ENCODE measurements at regions not wholly inside any gene's neighbourhood (a gene's known extent, or its start where the extent isn't known, plus 50 kb on each side); places are given as distances from the start of the nearest gene placed in this dataset.

DNA sequence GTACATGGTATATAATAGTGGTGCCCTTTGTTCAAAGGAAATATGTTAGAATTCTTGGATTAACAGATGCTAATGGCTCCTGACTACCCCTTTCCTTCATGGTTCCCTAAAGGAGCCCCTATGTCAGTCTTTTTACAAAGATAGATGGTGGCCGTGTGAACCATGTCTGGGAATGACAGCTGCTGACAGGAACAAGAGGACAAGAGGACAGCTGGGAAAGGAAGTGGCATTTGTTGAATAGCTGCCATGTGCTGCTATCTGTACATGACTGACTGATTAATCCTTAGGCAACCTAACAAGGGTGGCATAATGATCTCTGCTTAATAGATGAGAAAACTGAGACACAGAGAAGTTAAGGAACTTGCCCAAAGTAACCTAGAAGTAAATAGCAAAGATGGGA, 321.7 kb downstream of the ZNF621 start:
- no peak overlapping the region for H3K4me3 ChIP-seq (replicated peaks; ENCODE audit: low read depth, low read length)
- TF ChIP-seq, protein P1, sequence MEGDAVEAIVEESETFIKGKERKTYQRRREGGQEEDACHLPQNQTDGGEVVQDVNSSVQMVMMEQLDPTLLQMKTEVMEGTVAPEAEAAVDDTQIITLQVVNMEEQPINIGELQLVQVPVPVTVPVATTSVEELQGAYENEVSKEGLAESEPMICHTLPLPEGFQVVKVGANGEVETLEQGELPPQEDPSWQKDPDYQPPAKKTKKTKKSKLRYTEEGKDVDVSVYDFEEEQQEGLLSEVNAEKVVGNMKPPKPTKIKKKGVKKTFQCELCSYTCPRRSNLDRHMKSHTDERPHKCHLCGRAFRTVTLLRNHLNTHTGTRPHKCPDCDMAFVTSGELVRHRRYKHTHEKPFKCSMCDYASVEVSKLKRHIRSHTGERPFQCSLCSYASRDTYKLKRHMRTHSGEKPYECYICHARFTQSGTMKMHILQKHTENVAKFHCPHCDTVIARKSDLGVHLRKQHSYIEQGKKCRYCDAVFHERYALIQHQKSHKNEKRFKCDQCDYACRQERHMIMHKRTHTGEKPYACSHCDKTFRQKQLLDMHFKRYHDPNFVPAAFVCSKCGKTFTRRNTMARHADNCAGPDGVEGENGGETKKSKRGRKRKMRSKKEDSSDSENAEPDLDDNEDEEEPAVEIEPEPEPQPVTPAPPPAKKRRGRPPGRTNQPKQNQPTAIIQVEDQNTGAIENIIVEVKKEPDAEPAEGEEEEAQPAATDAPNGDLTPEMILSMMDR (IDR thresholded peaks at IDR 0.05; ENCODE audit: low read depth, low read length, missing control alignments) = no peak
- DNase-seq (ENCODE audit: extremely low read depth, low read depth) = no peak

DNA sequence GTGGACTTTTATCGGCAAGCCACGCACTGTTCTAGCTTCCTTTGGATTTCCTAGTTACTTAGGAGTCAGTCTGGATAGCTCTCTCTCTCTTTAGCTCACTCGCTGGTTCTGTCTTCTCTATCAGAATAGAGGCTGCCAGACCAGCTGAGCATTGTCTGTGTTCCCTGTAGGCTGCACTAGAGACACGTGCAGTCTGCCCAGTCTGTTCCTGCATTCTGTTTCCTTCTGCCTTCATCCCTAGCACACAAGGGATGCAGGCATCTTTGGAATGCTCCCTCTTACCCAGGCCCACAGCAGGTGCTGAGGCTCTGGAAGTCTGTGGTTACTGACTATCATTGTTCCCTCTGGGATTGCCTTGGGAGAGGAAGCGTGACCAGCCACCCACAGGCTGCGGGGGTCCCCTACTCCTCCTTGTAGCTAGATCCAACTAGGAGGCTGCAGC, 322.8 kb downstream of the ZNF621 start:
- no peak for DNase-seq (ENCODE audit: extremely low read depth, low read depth)
- H3K4me3 ChIP-seq (replicated peaks; ENCODE audit: low read depth, low read length) = no peak overlapping the region
- TF ChIP-seq, protein P1 (IDR thresholded peaks at IDR 0.05; ENCODE audit: low read depth, low read length, missing control alignments) = no peak

DNA sequence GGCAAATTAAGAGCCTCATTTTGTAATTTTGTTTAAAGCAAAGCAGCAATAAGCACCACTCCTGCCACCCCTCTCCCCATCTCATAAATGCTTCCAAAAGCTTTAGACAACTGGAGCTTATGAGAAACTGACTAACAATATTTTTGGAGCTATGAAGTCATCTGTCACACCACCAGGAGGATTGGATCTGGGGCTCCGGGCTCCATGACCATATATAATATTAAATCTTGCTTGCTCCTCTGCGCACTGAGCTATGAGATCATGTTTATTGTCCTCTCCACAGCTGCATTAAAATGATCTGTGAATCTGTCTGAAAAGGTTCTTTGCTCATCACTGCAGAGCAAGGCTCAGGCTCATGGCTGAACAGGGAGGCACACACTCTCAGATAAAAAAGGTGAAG, 323.7 kb downstream of the ZNF621 start:
- H3K4me3 ChIP-seq (replicated peaks; ENCODE audit: low read depth, low read length) = no peak overlapping the region
- TF ChIP-seq, protein P1 (IDR thresholded peaks at IDR 0.05; ENCODE audit: low read depth, low read length, missing control alignments) = no peak
- no peak for DNase-seq (ENCODE audit: extremely low read depth, low read depth)

DNA sequence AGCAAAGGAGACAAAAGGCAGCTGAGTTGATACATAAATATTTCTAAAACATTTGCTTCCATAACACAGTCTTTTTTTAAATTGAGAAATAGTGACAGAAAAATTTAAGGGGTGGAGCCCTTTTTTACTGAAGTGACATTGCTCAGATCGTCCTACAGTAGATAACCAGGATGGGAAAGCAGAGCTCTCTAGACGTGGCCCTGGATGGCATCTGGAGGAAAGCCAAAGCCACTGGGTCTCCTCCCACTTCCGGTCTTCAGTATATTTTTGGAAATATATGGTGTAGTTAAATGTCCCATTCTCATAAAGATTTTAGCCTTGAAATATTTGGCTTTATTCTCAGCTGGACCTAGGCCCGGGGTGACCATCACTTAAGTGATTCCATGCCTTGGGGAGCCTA, 326.1 kb downstream of the ZNF621 start:
- DNase-seq (ENCODE audit: extremely low read depth, low read depth) = no peak
- TF ChIP-seq, protein P1 (IDR thresholded peaks at IDR 0.05; ENCODE audit: low read depth, low read length, missing control alignments) = no peak
- H3K4me3 ChIP-seq (replicated peaks; ENCODE audit: low read depth, low read length) = no peak overlapping the region

DNA sequence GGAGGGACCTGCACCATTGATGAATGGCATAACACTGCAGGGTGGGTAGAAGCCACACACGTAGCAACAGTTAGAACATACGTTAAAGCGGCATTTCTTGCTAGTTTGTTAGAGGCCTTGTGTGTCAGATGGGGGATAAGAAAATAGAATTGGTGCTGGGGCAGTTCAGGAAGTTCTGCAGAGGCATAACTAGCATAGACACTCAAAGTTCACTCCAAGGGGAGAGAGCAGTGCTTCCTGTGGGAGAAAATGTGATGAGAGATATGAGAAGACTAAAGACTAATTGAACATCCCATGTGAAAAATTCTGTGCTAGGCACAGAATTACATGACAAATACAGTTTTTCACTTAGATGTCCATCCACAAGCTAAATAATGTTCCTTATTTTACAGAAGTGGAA, 327.1 kb downstream of the ZNF621 start:
- H3K4me3 ChIP-seq (replicated peaks; ENCODE audit: low read depth, low read length) = no peak overlapping the region
- no peak for DNase-seq (ENCODE audit: extremely low read depth, low read depth)
- TF ChIP-seq, protein P1 (IDR thresholded peaks at IDR 0.05; ENCODE audit: low read depth, low read length, missing control alignments) = no peak

DNA sequence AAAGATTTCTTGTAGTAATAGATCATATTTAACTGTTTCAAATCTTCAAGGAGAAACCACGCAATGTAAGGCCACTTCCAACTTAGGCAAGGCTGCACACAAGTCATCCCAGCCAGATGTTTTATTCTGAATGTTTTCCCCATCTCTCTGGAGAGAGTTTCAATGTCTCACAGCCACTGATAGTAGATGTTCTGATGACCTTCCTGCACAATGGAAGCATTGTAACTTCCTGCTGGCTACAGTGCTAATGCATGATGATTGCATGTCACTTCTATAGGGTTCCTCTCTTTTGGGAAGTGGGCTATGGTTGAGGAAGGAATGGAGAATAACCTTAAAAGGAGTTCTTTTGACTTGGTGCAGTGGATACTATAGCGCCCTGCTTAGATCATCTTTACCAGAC, 328.0 kb downstream of the ZNF621 start:
- H3K4me3 ChIP-seq (replicated peaks; ENCODE audit: low read depth, low read length) = no peak overlapping the region
- no peak for DNase-seq (ENCODE audit: extremely low read depth, low read depth)
- TF ChIP-seq, protein P1 (IDR thresholded peaks at IDR 0.05; ENCODE audit: low read depth, low read length, missing control alignments) = no peak

DNA sequence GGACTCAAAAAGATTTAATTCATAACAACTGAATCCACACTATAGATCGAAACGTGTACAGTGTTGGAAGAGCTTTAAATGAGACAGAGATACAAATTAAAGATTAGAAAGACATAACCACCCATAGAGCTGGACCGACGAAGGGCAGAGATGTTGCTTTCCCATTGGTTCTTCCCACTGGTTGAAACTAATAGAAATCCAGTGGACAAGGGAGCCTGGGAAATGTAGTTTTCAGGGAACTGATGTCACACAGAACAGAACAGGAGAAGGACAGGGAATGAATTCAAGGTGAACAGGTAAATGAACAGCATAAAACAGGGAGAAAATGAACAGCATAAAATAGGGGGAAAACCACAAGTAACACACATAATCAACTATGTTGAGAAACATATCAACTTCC, 328.7 kb downstream of the ZNF621 start:
- DNase-seq (ENCODE audit: extremely low read depth, low read depth) = no peak
- no peak overlapping the region for H3K4me3 ChIP-seq (replicated peaks; ENCODE audit: low read depth, low read length)
- TF ChIP-seq, protein P1 (IDR thresholded peaks at IDR 0.05; ENCODE audit: low read depth, low read length, missing control alignments) = no peak

All from HFF-Myc (cell line).